Muscle of arm (tissue), 1 donor: ENCODE measurements at regions not wholly inside any gene's neighbourhood (a gene's known extent, or its start where the extent isn't known, plus 50 kb on each side); places are given as distances from the start of the nearest gene placed in this dataset.

Source experiments
- DNase-seq: peaks from one replicate; pipeline ENCODE4 v3.0.0-alpha.2; 2013

GRCh38 chr14:101215927-101216326 lies 312.4 kb upstream of the RTL1 start:
- DNase-seq = no peak

DNA sequence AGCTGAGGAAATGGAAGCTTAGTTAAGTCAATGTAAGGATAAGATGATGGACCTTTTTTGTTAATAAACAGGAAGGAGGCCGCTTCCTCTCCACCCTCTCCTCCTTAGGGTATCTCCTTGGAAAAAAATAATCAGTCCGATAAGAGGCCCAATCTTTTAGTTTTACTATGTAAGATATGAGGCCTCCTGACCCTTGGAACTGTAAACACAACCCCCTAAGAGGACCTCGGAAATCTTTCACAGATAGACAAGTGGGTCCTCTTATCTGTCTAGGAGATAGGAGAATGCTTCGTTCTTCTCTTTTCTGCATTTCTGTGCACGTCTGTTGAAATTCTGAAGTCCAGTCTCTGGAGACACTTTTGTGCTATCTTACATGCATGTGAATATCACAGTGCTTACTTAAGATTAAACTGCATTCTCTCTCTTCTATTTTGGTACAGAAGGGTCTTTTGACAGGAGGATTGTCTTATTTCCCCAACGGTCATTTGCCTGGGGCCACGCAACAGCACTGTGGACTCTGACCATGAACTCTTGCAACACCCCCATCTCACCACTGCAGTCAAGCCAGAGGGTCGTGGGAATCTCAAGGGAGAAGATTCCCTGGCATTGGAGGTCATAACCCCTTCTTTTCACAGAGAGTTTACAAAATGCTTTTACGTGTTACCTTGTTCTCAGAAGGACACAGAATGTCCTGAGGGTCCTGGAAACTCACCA lies 313.0 kb upstream of the RTL1 start:
- DNase-seq = no peak

GRCh38 chr14:101217080-101217463 lies 313.6 kb upstream of the RTL1 start:
- DNase-seq = no peak

GRCh38 chr14:101217616-101218371 lies 314.3 kb upstream of the RTL1 start:
- no peak for DNase-seq

GRCh38 chr14:101219896-101220703 lies 316.6 kb upstream of the RTL1 start:
- DNase-seq = no peak

DNA sequence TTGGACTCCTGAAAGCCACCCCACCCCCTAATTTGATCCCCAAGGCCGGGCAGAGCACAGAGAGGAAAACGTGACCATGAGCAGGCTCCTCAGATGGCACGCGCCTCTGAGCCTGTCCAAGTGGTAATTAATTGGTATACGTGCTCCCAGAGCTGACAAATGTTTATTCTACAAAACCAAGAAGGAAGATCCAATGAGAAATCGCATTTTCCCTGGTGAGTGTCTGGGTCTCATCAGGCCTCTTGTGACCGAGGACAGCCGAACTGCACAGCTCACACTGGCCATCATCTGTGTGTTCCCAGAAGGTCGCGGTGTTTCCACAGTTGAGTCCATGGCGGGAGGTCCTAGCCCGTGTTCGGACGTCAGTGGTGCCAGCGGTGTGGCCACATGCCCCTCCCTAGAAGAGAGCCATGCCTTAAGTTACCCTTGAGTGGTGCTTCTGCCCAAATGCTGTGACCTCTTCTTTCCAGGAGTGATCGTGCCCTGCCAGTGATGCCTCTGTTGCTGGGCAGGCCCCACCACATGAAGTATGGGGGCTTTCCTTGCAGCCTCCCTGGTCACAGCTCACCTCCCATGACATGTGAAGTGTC lies 317.5 kb upstream of the RTL1 start:
- DNase-seq = no peak

GRCh38 chr14:101221549-101222160 lies 318.1 kb upstream of the RTL1 start:
- DNase-seq = no peak

DNA sequence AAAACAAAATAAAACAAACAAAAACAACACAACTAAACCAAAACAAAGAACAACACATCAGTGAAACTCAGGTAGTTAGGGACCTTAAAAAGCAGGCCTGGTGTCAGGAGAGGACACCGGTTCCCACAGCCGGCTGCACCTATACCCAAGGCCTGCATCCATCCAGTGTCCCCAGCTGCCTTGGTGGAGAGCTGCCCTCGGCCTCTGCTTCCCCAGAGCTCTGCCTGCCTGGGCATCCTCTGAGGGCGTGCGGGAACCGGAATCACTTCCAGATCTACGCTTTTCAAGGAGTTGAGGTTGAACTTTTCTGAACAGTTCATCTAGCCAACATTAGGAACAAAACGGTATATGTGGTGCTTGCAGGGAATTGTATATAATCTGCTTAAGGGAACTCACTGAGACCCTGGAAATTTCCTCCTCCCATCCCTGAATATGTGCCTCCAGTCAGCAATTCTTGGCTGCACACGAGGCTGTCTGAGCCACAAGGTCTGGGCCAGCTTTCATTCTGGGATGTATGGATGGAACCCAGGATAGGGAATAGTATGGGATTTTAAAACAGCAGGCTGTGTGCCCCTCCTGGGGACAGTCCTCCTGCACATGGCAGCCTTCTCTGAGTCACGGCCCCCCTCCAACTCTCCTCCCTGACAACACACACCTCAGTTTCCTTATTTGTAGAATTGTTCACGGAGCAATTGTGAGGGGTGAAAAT lies 319.0 kb upstream of the RTL1 start:
- no peak for DNase-seq

- no peak for DNase-seq
These were observed 319.6 kb upstream of the RTL1 start for GRCh38 chr14:101223127-101223526.

DNA sequence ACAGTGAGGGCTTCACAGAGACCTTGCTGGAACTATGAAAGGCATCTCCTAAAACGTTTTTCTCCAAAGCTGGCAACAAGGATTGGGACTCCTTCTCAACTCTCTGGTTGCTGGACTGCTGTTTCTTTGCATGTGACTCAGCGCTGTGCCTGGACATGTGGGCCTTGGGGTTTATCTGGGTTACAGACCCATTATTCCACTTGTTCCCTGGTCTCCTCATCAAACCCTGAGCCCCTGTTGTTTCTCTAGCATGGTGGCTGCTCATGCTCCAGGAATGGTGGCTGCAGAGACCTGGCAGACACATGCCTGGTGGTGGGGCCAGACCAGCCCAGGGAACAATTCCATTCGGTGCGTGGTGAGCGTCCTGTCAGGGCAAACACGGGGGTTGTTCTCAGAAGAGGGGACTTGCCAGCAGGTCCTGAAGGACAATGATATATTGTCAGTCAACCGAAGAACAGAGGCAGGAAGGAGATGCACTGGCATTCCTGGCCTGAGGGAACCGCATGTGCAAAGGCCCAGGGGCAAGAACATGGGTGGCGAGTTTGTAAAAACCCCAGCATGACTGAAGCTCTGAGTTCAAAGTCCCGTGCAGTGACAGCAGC lies 320.1 kb upstream of the RTL1 start:
- no peak for DNase-seq

DNA sequence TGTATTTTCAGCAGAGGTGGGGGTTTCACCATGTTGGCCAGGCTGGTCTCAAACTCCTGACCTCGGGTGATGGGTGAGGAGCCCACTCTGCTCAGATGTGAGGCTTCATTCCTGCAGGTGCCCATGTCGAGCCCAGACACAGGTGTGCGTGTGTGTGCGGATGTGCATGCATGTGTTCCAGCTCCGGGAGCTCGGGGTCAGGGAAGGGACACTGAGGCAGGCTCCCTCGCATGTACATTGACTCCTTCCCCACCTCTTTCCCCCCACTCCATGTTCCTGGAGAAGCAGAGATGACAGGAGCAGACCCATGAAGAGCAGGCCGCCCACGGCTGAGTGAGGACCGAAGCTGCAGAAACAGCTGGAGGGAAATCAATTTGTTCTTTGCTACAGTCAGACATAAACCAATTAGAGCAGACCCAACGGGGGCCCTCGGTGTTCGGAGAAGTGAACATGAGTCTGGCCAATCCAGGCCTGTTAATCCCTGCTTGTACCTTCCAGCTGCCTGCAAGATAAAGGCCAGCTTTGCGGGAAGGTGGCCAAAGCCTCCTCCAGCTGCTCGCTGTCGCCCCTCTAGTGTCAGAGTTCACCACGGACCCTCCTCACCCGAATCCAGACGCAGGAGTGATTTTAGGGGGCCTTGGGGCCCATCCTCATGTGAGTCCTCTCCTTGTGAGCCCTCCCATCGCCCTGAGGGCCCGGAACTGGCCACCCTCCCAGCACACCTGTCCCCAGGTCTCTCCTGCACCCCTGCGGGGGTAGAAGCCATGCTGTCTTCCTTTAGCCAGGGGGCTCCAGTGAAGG lies 321.0 kb upstream of the RTL1 start:
- peak; percentile 56 for DNase-seq

DNA sequence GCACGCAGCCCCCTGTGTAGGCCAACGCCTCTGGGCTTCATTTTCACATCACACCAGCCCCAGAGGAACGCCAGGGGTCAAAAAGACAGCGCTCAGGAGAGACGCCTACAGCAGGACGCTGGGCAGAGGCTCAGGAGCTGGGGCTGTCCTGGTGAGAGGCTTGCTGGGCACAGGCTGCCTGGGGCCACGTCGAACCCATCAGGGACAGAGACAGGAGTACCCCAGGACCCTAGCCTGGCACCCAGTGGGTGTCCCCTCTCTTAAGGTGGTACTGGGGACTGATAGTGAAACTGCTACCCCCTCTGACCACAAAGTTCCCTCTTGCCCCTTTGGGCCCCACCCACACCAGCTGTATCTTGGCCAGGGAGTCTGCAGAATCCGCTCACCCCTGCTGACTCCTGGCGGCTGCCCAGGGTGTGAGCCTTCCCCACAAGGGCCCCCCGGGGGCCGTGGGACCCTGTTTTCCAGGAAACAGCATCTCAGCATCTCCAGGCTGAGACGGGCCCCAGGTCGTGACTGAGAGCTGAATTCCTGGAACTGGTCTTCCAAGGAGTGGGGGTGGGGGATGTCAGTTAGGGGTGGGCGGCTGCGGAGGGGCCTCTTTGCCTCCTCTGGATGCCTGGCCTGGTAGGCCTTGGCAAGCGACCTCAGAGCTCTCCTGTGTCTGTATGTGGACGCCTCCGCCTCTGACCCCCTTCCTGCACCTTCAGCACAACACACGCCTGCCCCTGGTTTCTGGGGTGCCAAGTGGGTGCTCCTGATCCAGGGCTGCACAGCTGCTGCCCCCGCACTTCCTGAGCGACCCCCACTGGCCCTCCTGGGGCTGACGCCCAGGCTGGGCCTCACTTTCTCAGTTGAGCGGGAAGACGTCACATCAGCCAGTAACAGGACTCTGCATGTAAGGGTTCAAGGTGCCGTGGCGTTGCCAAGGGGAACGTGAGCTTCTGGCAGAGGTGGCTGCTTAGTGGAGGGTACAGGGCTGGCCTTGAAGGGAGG lies 321.9 kb upstream of the RTL1 start:
- DNase-seq = no peak

- no peak for DNase-seq
These were observed 322.7 kb upstream of the RTL1 start for GRCh38 chr14:101226265-101226602.

GRCh38 chr14:101226603-101227425 lies 323.3 kb upstream of the RTL1 start:
- no peak for DNase-seq

GRCh38 chr14:101227611-101228594 lies 324.4 kb upstream of the RTL1 start:
- no peak for DNase-seq

- DNase-seq = no peak
These were observed 325.5 kb upstream of the RTL1 start for GRCh38 chr14:101228949-101229541.
